ENCODE measurements at regions not wholly inside any gene's neighbourhood (a gene's known extent, or its start where the extent isn't known, plus 50 kb on each side); places are given as distances from the start of the nearest gene placed in this dataset.

DNA sequence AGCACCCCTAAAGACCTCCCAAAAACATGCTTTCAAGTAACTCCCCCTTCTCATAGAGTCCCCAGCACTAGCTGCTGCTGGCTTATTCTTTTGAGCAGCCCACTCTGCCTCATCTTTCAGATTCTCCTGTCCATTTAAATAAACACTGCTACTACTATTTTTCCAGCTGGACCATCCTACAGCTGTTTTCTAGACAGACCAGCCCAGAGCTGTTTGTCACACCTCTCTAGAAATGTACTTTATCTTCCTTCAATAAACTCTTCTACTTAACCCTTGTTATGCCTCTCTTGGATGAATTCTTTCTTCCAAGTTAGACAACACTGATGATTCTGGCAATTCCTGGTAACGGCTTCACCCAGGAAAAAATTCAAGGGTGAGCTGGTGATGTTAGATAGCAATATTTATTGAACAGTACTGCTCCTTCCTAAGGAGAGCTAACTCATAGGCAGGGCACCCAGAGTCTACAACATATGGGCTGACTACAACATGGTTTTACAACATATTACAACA lies 995.7 kb downstream of the LRFN5 start:
- no peak for DNase-seq
- Mint-ChIP-seq H3K27ac (ENCODE audit: unreplicated experiment) (no peak overlapping the region), H3K4me1 (ENCODE audit: low read depth, unreplicated experiment) (no peaks in the 10 kb centered on the region), H3K9me3 (ENCODE audit: unreplicated experiment) (no peaks in the 10 kb centered on the region), H3K27me3 (ENCODE audit: unreplicated experiment) (peaks cover 2% of the 10 kb centered on the region), H3K4me3 (ENCODE audit: unreplicated experiment) (no peak overlapping the region), H3K36me3 (ENCODE audit: unreplicated experiment) (no peaks in the 10 kb centered on the region)
- TF ChIP-seq, protein P1, sequence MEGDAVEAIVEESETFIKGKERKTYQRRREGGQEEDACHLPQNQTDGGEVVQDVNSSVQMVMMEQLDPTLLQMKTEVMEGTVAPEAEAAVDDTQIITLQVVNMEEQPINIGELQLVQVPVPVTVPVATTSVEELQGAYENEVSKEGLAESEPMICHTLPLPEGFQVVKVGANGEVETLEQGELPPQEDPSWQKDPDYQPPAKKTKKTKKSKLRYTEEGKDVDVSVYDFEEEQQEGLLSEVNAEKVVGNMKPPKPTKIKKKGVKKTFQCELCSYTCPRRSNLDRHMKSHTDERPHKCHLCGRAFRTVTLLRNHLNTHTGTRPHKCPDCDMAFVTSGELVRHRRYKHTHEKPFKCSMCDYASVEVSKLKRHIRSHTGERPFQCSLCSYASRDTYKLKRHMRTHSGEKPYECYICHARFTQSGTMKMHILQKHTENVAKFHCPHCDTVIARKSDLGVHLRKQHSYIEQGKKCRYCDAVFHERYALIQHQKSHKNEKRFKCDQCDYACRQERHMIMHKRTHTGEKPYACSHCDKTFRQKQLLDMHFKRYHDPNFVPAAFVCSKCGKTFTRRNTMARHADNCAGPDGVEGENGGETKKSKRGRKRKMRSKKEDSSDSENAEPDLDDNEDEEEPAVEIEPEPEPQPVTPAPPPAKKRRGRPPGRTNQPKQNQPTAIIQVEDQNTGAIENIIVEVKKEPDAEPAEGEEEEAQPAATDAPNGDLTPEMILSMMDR (IDR thresholded peaks at IDR 0.05; ENCODE audit: partially characterized antibody, unreplicated experiment), result no peak

DNA sequence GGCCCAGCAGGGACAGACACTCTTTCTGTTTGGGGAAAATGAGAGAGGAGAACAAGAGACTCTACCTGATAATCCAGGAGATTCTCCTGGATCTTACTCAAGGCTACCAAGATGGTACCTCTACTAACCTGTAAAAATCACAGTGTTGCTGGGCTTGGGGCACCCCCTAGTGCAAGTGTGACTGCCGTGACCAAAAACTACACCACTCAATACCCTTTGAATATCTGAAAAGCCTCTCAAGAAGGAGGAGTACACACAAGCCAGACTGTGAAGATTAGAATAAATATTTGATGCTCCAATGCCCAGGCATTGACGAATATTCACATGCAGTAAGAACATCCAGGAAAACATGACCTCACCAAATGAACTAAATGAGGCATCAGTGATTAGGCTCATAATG lies 965.4 kb downstream of the LRFN5 start:
- Mint-ChIP-seq H3K4me1 (ENCODE audit: low read depth, unreplicated experiment) (no peaks in the 10 kb centered on the region), H3K4me3 (ENCODE audit: unreplicated experiment) (no peak overlapping the region), H3K9me3 (ENCODE audit: unreplicated experiment) (peaks cover 5% of the 10 kb centered on the region), H3K36me3 (ENCODE audit: unreplicated experiment) (peaks cover 12% of the 10 kb centered on the region), H3K27me3 (ENCODE audit: unreplicated experiment) (no peaks in the 10 kb centered on the region), H3K27ac (ENCODE audit: unreplicated experiment) (no peak overlapping the region)
- DNase-seq, result no peak
- TF ChIP-seq, protein P1 (IDR thresholded peaks at IDR 0.05; ENCODE audit: partially characterized antibody, unreplicated experiment), result no peak

DNA sequence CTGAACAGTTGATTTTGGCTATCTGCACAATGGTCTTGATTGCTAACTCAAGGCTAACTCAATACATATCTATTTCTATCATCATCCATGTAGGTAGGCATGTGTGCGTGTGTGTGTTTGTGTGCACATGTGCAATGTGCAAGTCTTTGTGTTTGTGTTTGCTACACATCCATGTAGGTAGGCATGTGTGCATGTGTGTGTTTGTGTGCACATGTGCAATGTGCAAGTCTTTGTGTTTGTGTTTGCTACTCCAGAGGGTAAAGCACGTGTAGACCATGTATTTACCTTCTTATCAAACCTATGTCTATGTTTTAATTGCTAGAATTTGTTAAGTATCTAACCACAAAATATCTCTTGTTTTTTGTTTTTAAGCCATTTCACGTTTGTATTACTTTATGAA lies 962.6 kb downstream of the LRFN5 start:
- no peaks in the 10 kb centered on the region for H3K36me3 Mint-ChIP-seq (ENCODE audit: unreplicated experiment)
- TF ChIP-seq, protein P1 (IDR thresholded peaks at IDR 0.05; ENCODE audit: partially characterized antibody, unreplicated experiment), result no peak
- H3K4me1 Mint-ChIP-seq (ENCODE audit: low read depth, unreplicated experiment), result no peaks in the 10 kb centered on the region
- peaks cover 5% of the 10 kb centered on the region for H3K9me3 Mint-ChIP-seq (ENCODE audit: unreplicated experiment)
- DNase-seq, result no peak
- no peak overlapping the region for H3K4me3 Mint-ChIP-seq (ENCODE audit: unreplicated experiment)
- H3K27ac Mint-ChIP-seq (ENCODE audit: unreplicated experiment), result no peak overlapping the region
- H3K27me3 Mint-ChIP-seq (ENCODE audit: unreplicated experiment), result no peaks in the 10 kb centered on the region

DNA sequence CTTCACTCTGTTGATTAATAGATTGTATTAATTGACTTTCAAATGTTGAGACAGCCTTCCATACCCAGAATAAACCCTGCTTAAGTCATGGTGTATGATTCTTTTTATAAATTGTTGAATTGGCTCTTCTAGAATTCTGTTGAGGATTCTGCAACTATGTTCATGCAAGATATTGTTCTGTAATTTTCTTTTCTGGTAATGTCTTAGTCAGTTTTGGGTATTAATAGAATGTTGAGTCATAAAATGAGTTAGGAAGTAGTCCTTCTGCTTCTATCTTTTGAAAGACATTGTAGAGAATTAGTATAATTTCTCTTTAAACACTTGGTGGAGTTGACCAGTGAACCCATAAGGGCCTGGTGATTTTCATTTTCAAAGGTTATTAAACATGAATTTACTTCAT lies 958.9 kb downstream of the LRFN5 start:
- no peak for DNase-seq
- no peak overlapping the region for H3K27ac Mint-ChIP-seq (ENCODE audit: unreplicated experiment)
- TF ChIP-seq, protein P1 (IDR thresholded peaks at IDR 0.05; ENCODE audit: partially characterized antibody, unreplicated experiment), result no peak
- H3K4me1 Mint-ChIP-seq (ENCODE audit: low read depth, unreplicated experiment), result no peaks in the 10 kb centered on the region
- no peak overlapping the region for H3K4me3 Mint-ChIP-seq (ENCODE audit: unreplicated experiment)
- no peaks in the 10 kb centered on the region for H3K27me3 Mint-ChIP-seq (ENCODE audit: unreplicated experiment)
- no peaks in the 10 kb centered on the region for H3K36me3 Mint-ChIP-seq (ENCODE audit: unreplicated experiment)
- no peaks in the 10 kb centered on the region for H3K9me3 Mint-ChIP-seq (ENCODE audit: unreplicated experiment)

DNA sequence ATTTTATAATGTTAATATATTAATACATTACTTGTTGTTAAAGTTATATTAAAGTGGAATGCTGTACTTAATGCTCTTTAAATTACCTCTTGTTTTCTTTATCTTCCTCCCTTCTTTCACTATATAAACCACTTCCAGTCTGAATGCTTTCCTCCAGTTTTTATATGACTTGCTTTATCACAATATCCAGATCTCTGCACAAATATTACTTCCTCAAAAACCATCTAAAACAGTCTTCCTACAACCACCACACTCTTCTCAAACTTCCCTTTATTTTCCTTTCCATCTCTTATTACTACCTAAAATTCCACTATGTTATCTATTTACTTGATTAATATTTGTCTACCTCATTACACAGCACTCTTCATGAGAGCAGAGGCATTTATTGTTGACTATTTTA lies 956.6 kb downstream of the LRFN5 start:
- Mint-ChIP-seq H3K36me3 (ENCODE audit: unreplicated experiment) (no peaks in the 10 kb centered on the region), H3K4me3 (ENCODE audit: unreplicated experiment) (no peak overlapping the region), H3K27ac (ENCODE audit: unreplicated experiment) (no peak overlapping the region), H3K27me3 (ENCODE audit: unreplicated experiment) (peaks cover 2% of the 10 kb centered on the region), H3K9me3 (ENCODE audit: unreplicated experiment) (no peaks in the 10 kb centered on the region), H3K4me1 (ENCODE audit: low read depth, unreplicated experiment) (no peaks in the 10 kb centered on the region)
- TF ChIP-seq, protein P1 (IDR thresholded peaks at IDR 0.05; ENCODE audit: partially characterized antibody, unreplicated experiment), result no peak
- no peak for DNase-seq
